ENCODE measurements at regions not wholly inside any gene's neighbourhood (a gene's known extent, or its start where the extent isn't known, plus 50 kb on each side); places are given as distances from the start of the nearest gene placed in this dataset.
A peak's percentile ranks its signal among the peaks of the same experiment; 100 is the strongest.

GRCh38 chr17:72340836-72341235, 220.0 kb downstream of the SOX9 start:
- H3K4me3 ChIP-seq (ENCODE audit: low read depth, low read length), result no peak overlapping the region
- no peak for TF ChIP-seq CTCF (IDR thresholded peaks at IDR 0.05; ENCODE audit: control insufficient read depth, extremely low read depth, insufficient read depth)
- no peak for DNase-seq (ENCODE audit: low read depth)

GRCh38 chr17:72342061-72342460, 221.2 kb downstream of the SOX9 start:
- no peak for DNase-seq (ENCODE audit: low read depth)
- no peak for TF ChIP-seq CTCF (IDR thresholded peaks at IDR 0.05; ENCODE audit: control insufficient read depth, extremely low read depth, insufficient read depth)
- no peak overlapping the region for H3K4me3 ChIP-seq (ENCODE audit: low read depth, low read length)

- TF ChIP-seq CTCF (IDR thresholded peaks at IDR 0.05; ENCODE audit: control insufficient read depth, extremely low read depth, insufficient read depth), result no peak
- H3K4me3 ChIP-seq (ENCODE audit: low read depth, low read length), result no peak overlapping the region
- DNase-seq (ENCODE audit: low read depth), result no peak
Measured at GRCh38 chr17:72342627-72343527, 222.1 kb downstream of the SOX9 start.

GRCh38 chr17:72343911-72344310, 223.1 kb downstream of the SOX9 start:
- DNase-seq (ENCODE audit: low read depth), result no peak
- no peak for TF ChIP-seq CTCF (IDR thresholded peaks at IDR 0.05; ENCODE audit: control insufficient read depth, extremely low read depth, insufficient read depth)
- H3K4me3 ChIP-seq (ENCODE audit: low read depth, low read length), result no peak overlapping the region

- no peak for DNase-seq (ENCODE audit: low read depth)
- no peak overlapping the region for H3K4me3 ChIP-seq (ENCODE audit: low read depth, low read length)
- TF ChIP-seq CTCF (IDR thresholded peaks at IDR 0.05; ENCODE audit: control insufficient read depth, extremely low read depth, insufficient read depth), result no peak
Measured at GRCh38 chr17:72344613-72345012, 223.8 kb downstream of the SOX9 start.

- no peak for DNase-seq (ENCODE audit: low read depth)
- TF ChIP-seq CTCF (IDR thresholded peaks at IDR 0.05; ENCODE audit: control insufficient read depth, extremely low read depth, insufficient read depth), result no peak
- no peak overlapping the region for H3K4me3 ChIP-seq (ENCODE audit: low read depth, low read length)
Measured at GRCh38 chr17:72345088-72345487, 224.3 kb downstream of the SOX9 start.

GRCh38 chr17:72345536-72345935, 224.7 kb downstream of the SOX9 start:
- 0 out of 2 replicates have a peak, but pooled peaks have one; percentile 14 for TF ChIP-seq CTCF (IDR thresholded peaks at IDR 0.05; ENCODE audit: control insufficient read depth, extremely low read depth, insufficient read depth)
- no peak overlapping the region for H3K4me3 ChIP-seq (ENCODE audit: low read depth, low read length)
- no peak for DNase-seq (ENCODE audit: low read depth)

Data from LNCaP clone FGC (cell line).